Sigmoid colon (tissue), 6 donors: ENCODE measurements at regions not wholly inside any gene's neighbourhood (a gene's known extent, or its start where the extent isn't known, plus 50 kb on each side); places are given as distances from the start of the nearest gene placed in this dataset.

Experiments
- DNase-seq: peaks from one replicate; pipeline ENCODE4 v3.0.0-alpha.2; 2019
- H3K27ac ChIP-seq, 4 donors: fragments of 200-600 bp; sonication (generic); one replicate each; pipeline ENCODE4 v1.5.1; 2016 to 2019; ENCODE audit warnings: mild to moderate bottlenecking in 1 of 4
- H3K27me3 ChIP-seq, 3 donors: fragments of 200-600 bp; sonication (generic); one replicate each; pipeline ENCODE4 v1.5.1; 2019; ENCODE audit warnings: mild to moderate bottlenecking in 1 of 3
- H3K36me3 ChIP-seq, 4 donors: fragments of 200-600 bp; sonication (generic); one replicate each; pipeline ENCODE4 v1.5.1; 2016 to 2019
- H3K4me1 ChIP-seq, 4 donors: fragments of 200-600 bp; sonication (generic); one replicate each; pipeline ENCODE4 v1.5.1; 2017 to 2019
- H3K4me3 ChIP-seq, 4 donors: fragments of 200-600 bp; sonication (generic); one replicate each; pipeline ENCODE4 v1.5.1; 2017 to 2019; ENCODE audit warnings: mild to moderate bottlenecking in 2 of 4, moderate library complexity in 1 of 4
- H3K9me3 ChIP-seq, 4 donors: fragments of 200-600 bp in 3 of 4; sonication (generic) in 3 of 4; one replicate each; pipeline versions ENCODE4 v1.5.1 to v1.6.1; 2013 to 2019
- EP300 ChIP-seq, 4 donors: sonication (generic); formaldehyde crosslinking; IDR thresholded peaks; one replicate each; pipeline ENCODE4 v1.6.1; 2017; ENCODE audit warnings: antibody characterized with exemption in 4 of 4
- POLR2A ChIP-seq, 2 donors: fragments of 450-650 bp; IDR thresholded peaks; one replicate each; pipeline ENCODE4 v1.6.1; 2016; ENCODE audit warnings: antibody characterized with exemption in 2 of 2, mild to moderate bottlenecking in 2 of 2, moderate library complexity in 2 of 2
- POLR2AphosphoS5 ChIP-seq, 4 donors: sonication (generic); formaldehyde crosslinking; IDR thresholded peaks; one replicate each; pipeline ENCODE4 v1.6.1; 2017; ENCODE audit warnings: antibody characterized with exemption in 4 of 4
- WGBS, 2 donors: extraction: QIAGEN DNeasy Blood & Tissue Kit; methylation state at CpG; one replicate each; pipeline ENCODE4 v1.1.7; 2013; 5-methylcytosine and 5-hydroxymethylcytosine counted together
- intact Hi-C: fragments of 100-400 bp; cut with DNase I; formaldehyde crosslinking; loops from one replicate; pipeline ENCODE4 v1.15.1; 2023
- TF ChIP-seq, protein P1 (sequence below), 4 experiments: fragments of 450-650 bp in 3 of 4; fragments of 200-600 bp in 1 of 4; IDR thresholded peaks; one replicate each; pipeline ENCODE4 v1.5.1; 2016 to 2019; ENCODE audit warnings: antibody characterized with exemption in 4 of 4, mild to moderate bottlenecking in 3 of 4, moderate library complexity in 2 of 4
- donor health status: healthy with polysubstance abuse.
- donor health status: healthy.

DNA sequence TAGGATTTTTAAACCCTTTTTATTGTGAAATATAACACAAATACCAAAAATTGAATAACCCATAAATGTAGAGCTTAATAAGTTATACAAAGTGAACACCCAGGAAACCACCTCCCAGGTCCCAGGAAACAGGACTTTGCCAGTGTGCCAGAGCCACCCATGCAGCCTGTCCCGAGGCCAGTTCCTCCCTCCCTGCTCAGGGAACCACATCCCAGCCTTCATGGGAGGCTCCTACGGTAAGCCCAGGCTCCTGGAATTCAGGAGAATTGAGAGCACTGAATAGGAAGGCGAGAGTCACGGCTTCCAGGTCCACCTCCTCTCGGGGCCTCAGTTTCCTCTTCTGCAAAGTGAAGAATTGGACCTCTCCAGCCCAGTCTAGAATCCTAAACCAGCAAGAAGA lies 178.2 kb downstream of the TMEM132E start:
- no peak overlapping the region for H3K4me3 ChIP-seq
- intact Hi-C loops: no loop called here
- peak; percentile 46 for DNase-seq
- H3K27ac ChIP-seq: no peak overlapping the region
- no peaks in the 10 kb centered on the region for H3K27me3 ChIP-seq
- no peak for TF ChIP-seq POLR2A (IDR thresholded peaks at IDR 0.05)
- TF ChIP-seq EP300 (IDR thresholded peaks at IDR 0.05): no peak
- no peaks in the 10 kb centered on the region for H3K36me3 ChIP-seq
- peaks cover 0 to 7% (median 0%) of the 10 kb centered on the region in 4 donors for H3K4me1 ChIP-seq
- no peaks in the 10 kb centered on the region for H3K9me3 ChIP-seq
- 65 to 79% methylated on average over 5 of the region's 5 CpGs for WGBS, 2 donors

DNA sequence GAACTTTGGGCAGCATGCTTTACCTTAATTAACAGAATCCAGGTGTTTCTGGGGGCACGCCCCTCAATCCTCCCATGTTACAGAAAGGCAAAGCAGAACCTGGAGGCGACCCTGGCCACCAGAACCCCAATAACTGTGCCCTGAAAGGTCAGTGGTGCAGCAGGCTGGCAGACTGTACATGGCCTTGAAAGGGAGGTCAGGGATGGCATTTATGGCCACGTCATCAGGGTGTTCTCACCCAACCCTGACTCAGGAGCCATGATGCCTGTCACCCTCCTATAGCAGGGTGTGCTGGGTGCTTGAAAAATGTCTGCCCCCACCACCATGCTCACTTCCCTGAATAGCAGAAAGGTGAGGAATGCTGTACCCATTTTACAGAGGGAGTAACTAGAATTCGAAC lies 177.7 kb downstream of the TMEM132E start:
- Histone ChIP-seq H3K9me3 (no peaks in the 10 kb centered on the region), H3K4me3 (no peak overlapping the region), H3K27ac (no peak overlapping the region), H3K27me3 (no peaks in the 10 kb centered on the region), H3K4me1 (peaks cover 0 to 7% (median 0%) of the 10 kb centered on the region in 4 donors), H3K36me3 (no peaks in the 10 kb centered on the region)
- intact Hi-C loops: no loop called here
- 62 to 78% methylated on average over 4 of the region's 4 CpGs for WGBS, 2 donors
- DNase-seq: peak; percentile 46
- TF ChIP-seq EP300 (IDR thresholded peaks at IDR 0.05) (no peak), POLR2AphosphoS5 (IDR thresholded peaks at IDR 0.05) (no peak), POLR2A (IDR thresholded peaks at IDR 0.05) (no peak)
- TF ChIP-seq, protein P1, sequence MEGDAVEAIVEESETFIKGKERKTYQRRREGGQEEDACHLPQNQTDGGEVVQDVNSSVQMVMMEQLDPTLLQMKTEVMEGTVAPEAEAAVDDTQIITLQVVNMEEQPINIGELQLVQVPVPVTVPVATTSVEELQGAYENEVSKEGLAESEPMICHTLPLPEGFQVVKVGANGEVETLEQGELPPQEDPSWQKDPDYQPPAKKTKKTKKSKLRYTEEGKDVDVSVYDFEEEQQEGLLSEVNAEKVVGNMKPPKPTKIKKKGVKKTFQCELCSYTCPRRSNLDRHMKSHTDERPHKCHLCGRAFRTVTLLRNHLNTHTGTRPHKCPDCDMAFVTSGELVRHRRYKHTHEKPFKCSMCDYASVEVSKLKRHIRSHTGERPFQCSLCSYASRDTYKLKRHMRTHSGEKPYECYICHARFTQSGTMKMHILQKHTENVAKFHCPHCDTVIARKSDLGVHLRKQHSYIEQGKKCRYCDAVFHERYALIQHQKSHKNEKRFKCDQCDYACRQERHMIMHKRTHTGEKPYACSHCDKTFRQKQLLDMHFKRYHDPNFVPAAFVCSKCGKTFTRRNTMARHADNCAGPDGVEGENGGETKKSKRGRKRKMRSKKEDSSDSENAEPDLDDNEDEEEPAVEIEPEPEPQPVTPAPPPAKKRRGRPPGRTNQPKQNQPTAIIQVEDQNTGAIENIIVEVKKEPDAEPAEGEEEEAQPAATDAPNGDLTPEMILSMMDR (IDR thresholded peaks at IDR 0.05): no peak

DNA sequence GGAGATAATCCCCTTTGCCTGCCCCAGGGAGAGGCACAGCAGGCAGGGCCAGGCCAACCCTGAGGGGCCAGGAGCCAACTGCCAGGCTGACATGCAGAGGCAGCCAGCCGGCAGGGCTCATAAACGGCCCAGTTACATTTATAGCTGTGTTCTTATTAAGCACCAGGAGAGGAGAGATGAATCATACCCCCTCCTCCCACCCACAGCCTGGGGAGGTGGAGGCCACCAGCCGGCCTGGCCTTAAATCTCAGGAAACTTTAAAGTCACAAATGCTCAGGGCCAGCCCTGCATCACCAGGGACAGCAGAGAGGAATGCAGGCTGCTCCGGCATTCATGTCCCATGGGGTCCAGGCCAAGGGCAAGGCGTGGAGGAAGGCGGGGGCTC lies 177.2 kb downstream of the TMEM132E start:
- DNase-seq: peak; percentile 56
- Histone ChIP-seq H3K4me1 (peaks cover 0 to 7% (median 0%) of the 10 kb centered on the region in 4 donors), H3K36me3 (no peaks in the 10 kb centered on the region), H3K9me3 (no peaks in the 10 kb centered on the region), H3K27me3 (no peaks in the 10 kb centered on the region), H3K27ac (no peak overlapping the region), H3K4me3 (no peak overlapping the region)
- intact Hi-C loops: no loop called here
- 21 to 39% methylated on average over 6 of the region's 6 CpGs for WGBS, 2 donors
- TF ChIP-seq EP300 (IDR thresholded peaks at IDR 0.05): no peak
- no peak for TF ChIP-seq POLR2A (IDR thresholded peaks at IDR 0.05)
- no peak for TF ChIP-seq POLR2AphosphoS5 (IDR thresholded peaks at IDR 0.05)
- TF ChIP-seq, protein P1 (IDR thresholded peaks at IDR 0.05): no peak

DNA sequence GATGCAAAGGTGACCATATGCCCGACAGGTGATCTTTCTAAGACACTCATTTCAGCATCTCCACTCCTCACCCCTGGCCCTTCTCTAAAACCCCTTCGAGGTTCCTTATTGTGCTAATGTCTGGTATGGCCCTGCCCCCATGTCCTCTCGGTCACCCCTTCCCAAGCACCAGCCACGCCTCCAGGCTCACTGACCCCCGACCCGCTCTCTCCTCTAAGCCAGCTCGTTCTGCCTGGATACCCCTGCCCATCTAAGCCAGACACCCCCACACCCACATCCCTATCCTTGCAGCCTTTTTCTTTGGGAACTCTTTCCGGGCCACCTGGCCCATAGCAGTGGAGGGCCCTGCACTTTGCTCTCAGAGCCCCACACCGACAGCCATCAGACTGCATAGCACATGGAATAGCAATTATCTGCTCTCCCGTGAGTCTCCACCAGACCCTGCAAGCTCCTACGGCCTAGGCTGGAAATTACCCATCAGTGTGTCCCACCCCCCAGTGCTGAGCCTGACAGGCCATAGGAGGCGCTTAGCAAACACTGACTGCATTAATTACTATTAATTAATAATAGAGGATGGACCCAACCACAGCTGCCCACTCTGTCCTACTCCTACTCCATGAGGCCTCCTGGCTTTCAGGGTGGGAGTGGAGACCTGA lies 176.7 kb downstream of the TMEM132E start:
- DNase-seq: peak; percentile 48
- Histone ChIP-seq H3K9me3 (no peaks in the 10 kb centered on the region), H3K36me3 (no peaks in the 10 kb centered on the region), H3K4me1 (peaks cover 0 to 7% (median 0%) of the 10 kb centered on the region in 4 donors), H3K4me3 (no peak overlapping the region), H3K27ac (no peak overlapping the region), H3K27me3 (peaks cover 0 to 2% (median 0%) of the 10 kb centered on the region in 3 donors)
- WGBS, 2 donors: 61 to 62% methylated on average over 12 of the region's 12 CpGs
- intact Hi-C loops: no loop called here
- TF ChIP-seq POLR2AphosphoS5 (IDR thresholded peaks at IDR 0.05) (no peak), POLR2A (IDR thresholded peaks at IDR 0.05) (no peak), EP300 (IDR thresholded peaks at IDR 0.05) (no peak)
- TF ChIP-seq, protein P1 (IDR thresholded peaks at IDR 0.05): no peak

DNA sequence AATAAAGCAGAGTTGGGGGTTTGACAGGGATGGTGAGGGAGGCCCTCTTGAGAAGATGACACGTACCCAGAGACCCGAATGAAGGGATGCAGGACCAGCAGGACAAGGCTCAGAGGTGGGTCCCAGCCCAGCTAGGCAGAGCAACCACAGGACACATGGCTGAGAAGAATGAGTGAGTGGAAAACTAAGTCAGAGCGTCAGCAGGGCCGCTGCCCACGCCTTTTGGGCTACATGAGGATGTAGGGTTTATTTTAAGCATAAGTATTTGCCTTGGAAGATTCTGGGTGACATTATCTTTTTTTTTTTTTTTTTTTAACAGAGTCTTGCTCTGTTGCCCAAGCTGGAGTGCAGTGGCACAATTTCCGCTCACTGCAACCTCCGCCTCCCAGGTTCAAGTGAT lies 176.0 kb downstream of the TMEM132E start:
- TF ChIP-seq POLR2AphosphoS5 (IDR thresholded peaks at IDR 0.05) (no peak), POLR2A (IDR thresholded peaks at IDR 0.05) (no peak), EP300 (IDR thresholded peaks at IDR 0.05) (no peak)
- TF ChIP-seq, protein P1 (IDR thresholded peaks at IDR 0.05): no peak
- Histone ChIP-seq H3K4me3 (no peak overlapping the region), H3K9me3 (no peaks in the 10 kb centered on the region), H3K27ac (no peak overlapping the region), H3K36me3 (no peaks in the 10 kb centered on the region), H3K4me1 (peaks cover 0 to 7% (median 0%) of the 10 kb centered on the region in 4 donors), H3K27me3 (peaks cover 0 to 2% (median 0%) of the 10 kb centered on the region in 3 donors)
- 83 to 89% methylated on average over 7 of the region's 7 CpGs for WGBS, 2 donors
- intact Hi-C loops: no loop called here
- peak; percentile 28 for DNase-seq
